Activated CD4-positive, alpha-beta T cell treated with anti-CD3 and anti-CD28 coated beads, Interleukin-2, amount 50 U/mL, for 16 hours (primary cell): ENCODE measurements at regions not wholly inside any gene's neighbourhood (a gene's known extent, or its start where the extent isn't known, plus 50 kb on each side); places are given as distances from the start of the nearest gene placed in this dataset.
"Not testable (repeated sequence)": the region's sequence is repeated elsewhere in the genome, so short reads cannot be mapped to it uniquely, and the experiment has no call there.

Experiments used
- DNase-seq: peaks from one replicate; pipeline ENCODE4 v3.0.0-alpha.2; 2020

DNA sequence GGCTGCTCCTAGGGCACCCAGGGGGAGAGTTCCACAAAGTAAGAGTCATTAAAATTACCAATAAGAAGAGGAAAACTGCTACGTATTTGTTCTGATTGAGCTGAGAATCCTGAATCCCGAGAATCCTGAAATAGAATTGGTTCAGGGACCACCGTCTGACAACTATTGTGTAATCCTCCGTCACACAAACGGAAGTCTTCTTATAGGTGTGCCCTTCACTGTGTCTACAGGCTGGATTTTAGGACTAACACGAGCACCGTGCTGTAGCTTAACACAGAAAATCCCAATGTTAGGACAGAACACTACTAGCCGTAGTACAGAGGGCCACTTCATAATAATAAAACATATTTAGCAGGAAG lies 50.6 kb upstream of the RNF182 start:
- DNase-seq, result no peak

DNA sequence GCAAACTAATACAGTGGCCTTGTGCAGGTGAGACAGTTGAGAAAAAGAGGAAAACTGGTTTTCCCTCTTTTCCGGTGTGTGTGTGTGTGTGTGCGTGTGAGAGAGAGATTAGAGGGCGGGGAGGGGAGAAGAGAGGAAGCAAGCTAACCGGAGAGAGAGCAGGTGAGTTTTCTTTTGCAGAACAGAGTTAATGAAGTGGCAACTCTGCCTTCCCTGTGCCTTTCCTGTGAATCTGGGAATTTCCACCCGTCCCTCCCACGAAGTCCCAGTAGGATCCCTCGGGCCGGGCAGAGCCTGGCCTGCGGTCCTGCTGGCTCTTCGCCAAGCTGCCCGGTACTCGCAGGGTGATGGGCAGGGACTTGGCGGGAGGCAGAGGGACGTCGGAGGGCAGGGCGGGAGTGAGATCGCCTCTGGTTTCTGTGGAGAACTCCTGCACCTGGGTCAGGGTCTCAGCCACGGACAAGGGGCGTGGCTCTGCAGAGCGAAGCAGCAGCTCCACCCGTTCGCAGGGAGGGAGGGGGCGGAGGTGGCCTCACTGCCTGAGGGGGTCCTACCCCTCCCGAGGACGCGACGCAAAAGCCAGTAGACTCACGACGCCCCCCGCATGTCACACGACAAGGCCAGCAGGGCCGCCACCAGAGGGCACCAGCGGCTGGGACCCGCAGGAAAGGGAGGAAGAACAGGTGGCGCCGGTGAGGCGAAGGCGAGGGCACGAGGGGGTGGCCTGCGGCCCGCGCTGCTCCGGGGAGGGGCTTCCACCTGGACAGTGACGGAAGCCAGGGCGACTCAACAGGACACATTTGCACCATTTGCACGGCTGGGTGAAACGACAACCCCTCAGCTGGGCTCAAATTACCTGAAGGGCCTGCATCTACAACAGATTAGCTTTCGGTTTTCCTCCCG lies 51.2 kb upstream of the RNF182 start:
- peak; percentile 64 for DNase-seq

DNA sequence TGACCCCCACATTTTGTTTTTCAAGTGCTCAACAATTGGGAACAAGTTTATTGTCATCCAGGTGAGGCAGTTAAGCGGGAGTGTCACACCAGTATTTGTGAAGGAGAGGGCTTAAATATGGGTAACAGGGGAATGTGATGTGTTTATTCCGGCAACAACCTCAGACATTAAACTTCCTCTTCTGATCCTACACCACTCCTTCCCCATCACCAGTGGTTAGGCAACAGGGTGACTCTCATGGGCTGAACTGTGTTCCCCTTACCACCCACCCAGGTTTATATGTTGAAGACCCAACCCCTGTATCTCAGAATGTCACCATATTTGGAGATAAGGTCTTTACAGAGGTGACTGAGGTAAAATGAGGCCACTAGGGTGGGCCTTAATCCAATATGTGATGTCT lies 52.1 kb upstream of the RNF182 start:
- DNase-seq, result no peak

DNA sequence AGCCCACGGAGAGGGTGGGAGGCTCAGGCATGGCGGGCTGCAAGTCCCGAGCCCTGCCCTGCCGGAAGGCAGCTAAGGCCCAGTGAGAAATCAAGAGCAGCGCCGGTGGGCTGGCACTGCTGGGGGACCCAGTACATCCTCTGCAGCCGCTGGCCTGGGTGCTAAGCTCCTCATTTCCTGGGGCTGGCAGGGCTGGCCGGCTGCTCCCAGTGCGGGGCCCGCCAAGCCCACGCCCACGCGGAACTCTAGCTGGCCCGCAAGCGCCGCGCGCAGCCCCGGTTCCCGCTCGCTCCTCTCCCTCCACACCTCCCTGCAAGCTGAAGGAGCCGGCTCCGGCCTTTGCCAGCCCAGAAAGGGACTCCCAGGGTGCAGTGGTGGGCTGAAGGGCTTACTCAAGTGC lies 52.7 kb upstream of the RNF182 start:
- not testable (repeated sequence) for DNase-seq

DNA sequence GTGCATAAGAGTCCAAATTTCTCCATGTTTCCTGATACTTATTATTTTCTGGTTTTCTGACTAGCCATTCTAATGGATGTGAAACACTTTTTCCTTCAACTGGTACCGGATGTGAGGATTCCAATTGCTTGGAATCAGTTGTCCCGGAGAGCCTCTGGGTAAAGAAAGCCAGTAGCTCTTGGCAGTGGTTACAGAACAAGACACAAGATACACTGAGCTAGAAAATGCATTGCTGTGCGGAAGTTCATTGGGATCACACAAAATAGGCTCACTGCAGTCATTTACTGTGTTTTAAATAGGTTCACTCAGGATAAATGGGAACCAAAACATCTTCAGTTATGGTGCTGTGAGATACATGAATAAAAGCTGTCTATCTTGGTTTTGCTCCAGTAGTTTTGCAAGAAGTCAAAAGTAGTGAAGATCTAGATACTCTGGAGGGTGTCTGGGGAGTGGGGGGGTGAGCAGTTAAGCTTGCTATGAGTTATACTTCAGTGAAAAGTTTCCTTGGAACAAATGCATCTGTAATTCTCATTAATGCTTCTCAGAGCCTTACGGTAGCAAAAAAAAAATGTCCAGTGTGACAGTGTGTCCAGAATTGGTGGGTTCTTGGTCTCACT lies 54.4 kb upstream of the RNF182 start:
- DNase-seq, result no peak

DNA sequence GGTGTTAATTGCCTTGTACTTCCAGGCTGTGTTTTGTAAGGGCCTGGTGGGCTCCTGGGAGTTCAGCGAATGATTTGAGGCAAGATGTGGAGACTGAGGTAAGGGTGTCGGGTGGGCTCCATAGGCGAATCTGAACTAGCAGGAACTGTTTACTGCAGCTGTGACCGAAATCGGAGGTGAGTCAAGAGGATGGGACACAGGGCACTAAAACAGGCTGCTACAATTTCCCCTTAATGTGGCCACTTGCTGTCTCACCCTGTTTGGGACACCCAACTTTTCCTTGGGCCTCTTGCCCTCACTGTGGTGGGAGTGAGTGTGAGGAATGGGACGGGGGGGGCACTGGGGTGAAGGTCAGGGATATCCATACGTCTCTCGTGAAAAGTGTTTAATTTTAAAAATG lies 53.9 kb upstream of the MCUR1 start:
- no peak for DNase-seq

DNA sequence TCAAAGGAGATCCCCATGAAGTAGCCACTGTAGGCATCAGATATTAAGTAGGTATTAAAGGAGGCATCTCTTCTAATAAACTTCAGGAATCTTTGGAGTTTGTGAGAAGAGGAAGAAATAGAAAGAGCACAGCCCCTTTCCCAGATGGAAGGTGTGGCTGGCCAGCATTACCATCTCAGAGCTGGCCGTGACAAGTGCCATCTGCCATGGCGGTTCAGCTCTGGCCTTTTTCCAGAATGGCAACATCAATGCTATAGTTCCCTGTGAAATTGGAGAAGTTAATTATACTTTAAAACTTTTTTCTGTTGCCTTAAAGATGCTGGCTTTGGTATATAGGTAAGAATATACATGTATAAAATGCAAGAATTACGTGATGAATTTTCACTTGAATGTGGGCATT lies 51.9 kb upstream of the MCUR1 start:
- no peak for DNase-seq

- no peak for DNase-seq
Observed at GRCh38 chr6:13865141-13865540, 50.8 kb upstream of the MCUR1 start.

GRCh38 chr6:13864669-13865068 lies 50.3 kb upstream of the MCUR1 start:
- DNase-seq, result not testable (repeated sequence)
